GM18867 (cell line): ENCODE measurements at regions not wholly inside any gene's neighbourhood (a gene's known extent, or its start where the extent isn't known, plus 50 kb on each side); places are given as distances from the start of the nearest gene placed in this dataset.
A peak's percentile ranks its signal among the peaks of the same experiment; 100 is the strongest.

Experiments used
- ATAC-seq: cut with Tn5 transposase; IDR thresholded peaks from one replicate; pipeline ENCODE4 v1.9.1; 2021; ENCODE audit warnings: mild to moderate bottlenecking, moderate library complexity; ENCODE audit not compliant: unreplicated experiment

DNA sequence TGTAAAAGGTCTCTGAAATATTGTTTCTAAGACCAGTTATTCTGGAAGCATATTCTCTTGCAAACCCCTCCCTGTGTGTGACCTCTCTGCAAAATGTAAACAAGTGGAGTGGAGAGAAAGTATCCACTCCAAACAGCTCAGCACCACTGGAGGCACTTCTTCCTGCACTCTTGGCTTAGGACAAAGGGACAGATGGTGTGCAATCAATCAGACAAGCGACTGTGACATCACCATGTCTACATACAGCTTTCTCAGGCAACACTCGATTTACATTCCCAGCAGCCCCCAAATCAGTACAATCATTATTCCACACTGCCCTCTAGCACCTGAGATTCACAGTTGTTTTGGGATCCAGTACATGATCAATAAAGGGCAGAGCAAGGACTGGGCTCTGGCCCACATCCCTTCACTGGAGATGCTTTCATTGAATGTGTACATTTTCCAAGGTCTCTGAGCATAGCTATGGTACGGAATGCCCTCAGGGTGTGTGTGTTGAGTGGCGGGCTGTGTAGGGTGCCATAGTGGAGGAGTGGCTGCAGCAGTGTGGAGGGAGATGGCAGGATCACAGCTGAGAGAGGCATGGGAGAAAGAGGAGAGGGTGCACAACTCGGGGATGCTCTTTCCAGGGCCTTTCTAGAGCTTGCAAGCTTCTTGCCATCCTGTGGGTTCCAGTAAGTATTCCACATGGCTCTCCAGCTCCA, 311.8 kb upstream of the ST6GAL2 start:
- no peak for ATAC-seq

GRCh38 chr2:107202962-107203591, 317.1 kb upstream of the ST6GAL2 start:
- no peak for ATAC-seq

DNA sequence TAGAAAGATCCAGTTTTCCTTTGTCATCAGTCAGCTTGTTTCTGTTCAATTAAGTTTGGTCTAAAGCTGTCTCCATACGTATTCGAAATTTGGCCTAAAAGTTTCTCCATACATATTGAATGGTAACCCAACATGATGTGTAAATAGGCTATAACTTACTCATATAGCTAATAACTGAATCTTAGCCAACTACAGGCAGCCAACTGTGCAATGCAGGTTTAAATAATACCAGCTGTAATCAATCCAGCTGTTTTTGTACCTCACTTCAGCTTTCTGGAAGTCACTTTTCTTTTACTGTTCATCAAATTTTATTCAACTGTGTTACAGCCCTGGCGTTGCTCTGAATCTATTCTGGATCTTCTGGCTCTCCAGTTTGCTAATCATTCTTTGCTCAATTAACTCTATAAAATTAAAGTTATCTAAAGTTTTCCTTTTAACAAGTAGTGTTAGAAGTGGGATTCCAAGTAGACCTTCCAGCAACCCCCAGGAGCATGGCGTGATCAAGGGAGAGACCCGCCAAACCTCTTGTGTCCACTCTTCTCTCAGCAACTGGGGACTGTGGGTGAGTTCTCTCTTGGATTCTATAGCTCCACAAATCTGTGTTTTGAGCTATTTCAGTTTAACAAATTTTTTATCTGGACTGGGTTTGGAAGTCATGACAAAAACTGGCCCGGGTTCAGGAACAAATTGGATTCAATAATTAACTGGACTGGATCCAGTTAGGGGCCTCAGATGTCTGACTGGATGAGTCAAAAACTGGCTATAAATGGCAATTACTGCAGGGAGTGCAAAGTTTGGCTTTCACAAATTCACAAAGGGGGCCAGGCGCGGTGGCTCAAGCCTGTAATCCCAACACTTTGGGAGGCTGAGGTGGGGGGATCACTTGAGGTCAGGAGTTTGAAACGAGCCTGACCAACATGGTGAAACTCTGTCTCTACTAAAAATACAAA, 329.7 kb upstream of the ST6GAL2 start:
- no peak for ATAC-seq

DNA sequence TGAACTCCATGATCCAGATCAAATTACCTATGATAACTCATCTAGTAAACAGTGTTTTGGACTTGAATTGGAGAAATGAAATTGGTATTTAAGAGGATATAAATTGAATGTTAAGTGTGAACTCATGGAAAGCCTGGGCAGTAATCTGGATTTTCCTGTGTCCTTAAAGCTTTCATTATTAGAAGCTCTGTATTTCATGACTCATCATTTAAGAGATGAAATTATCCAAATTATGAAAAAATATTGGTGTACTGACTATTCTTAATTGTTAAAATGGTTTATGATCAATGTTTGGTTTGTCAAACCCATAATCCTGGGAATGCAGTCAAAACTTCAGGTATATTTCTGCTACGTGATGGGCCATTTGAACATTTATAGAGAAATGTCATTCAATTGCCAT, 332.2 kb upstream of the ST6GAL2 start:
- no peak for ATAC-seq

DNA sequence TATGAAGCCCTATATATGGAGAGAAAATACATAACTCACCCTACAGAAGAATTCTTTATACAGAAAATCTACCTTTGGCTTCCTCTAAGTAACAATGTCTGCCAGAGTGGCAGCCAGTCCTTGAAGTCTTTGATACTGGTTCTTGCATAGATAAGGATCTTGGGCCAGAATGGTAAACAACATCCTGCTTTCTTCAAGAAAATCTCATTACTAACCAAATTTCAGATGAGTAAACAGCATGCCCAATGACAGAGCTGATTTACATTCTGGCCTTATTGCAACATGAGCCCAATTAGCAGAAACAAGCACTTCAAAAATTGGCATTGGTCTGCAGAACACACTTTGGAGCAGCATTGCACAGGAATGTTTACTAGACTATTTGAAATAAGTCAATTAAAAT, 336.5 kb upstream of the ST6GAL2 start:
- no peak for ATAC-seq

- ATAC-seq, result no peak
These were observed 349.7 kb upstream of the ST6GAL2 start for GRCh38 chr2:107235491-107236254.

- ATAC-seq, result peak; percentile 71
These were observed 356.8 kb upstream of the ST6GAL2 start for GRCh38 chr2:107242811-107243210.

GRCh38 chr2:107248932-107249331, 363.0 kb upstream of the ST6GAL2 start:
- no peak for ATAC-seq

- no peak for ATAC-seq
These were observed 369.8 kb upstream of the ST6GAL2 start for GRCh38 chr2:107255744-107256143.

DNA sequence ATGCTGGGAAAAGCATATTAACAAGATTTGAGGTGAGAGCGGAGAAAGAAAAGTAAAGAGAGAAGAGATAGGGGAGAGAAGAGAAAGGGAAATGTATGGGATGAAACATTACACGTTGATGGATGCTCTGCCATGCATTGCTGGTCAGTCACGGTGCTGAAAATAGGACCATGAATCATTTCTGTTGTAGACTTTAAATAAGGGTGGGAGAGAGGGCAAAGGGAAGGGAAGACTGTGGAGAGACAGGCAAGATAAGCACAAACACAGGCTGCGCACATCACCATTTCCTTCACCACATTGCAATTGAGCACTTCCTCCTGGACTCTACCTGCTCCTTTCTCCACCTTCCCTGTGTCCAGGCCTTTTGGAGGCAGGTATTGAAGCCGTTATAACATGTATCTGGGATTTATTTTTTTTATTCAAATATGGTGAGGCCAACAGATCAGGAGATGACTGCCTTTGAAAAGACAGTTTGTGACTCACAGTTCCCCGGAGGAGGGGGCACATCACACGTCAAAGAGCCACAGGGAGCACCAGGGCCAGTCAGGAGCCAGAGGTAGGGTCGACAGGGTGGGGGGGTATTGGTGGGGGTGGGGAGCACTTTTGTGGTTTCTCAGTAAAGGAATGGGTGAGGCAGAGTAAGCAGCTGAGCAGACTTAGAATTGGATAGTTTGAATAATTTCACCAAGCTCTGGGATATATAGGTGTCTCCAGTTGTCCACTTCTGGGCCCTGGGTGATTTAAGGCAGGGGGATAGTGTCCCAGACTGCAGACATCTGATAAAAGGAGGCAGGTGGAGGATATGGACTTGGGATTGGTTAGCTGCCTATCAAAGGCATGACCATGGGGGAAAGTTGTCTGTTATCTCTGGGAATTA, 372.8 kb upstream of the ST6GAL2 start:
- no peak for ATAC-seq

DNA sequence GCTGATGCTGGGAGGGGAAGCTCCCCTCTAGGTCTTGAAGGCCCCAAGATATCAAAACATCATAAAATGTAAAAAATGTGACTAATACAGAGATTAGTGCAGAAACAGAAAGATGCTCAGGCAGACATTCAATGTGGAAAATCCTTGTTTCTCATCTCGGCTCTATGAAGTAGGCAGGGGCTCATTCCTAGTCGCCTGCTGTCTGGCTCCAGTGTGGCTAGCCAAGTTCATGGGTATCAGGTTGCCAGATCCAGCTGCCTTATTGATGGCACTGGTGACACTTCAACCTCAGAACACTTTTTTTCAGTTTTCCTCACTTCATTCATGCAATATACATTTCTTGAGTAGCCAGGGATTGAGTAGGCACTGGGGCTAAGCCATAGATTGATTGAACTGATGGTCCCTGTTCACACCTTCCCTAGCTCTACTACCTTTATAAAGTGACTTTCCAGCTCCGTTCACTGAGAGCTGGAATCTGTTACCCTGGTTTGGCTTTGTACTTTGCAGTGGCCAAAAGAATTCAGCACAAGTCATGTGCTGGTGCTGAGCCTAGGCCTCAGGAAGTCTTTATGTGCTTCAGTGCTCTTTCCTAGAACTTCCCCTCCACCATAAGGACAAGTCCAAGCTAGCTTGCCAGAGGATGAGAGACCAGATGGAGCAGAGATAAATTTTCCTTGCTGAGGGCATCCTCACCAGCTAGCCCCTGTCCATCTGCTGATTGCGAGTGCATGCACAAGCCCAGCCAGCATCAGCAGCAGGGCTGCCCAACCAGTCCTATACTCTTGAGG, 373.6 kb upstream of the ST6GAL2 start:
- no peak for ATAC-seq

DNA sequence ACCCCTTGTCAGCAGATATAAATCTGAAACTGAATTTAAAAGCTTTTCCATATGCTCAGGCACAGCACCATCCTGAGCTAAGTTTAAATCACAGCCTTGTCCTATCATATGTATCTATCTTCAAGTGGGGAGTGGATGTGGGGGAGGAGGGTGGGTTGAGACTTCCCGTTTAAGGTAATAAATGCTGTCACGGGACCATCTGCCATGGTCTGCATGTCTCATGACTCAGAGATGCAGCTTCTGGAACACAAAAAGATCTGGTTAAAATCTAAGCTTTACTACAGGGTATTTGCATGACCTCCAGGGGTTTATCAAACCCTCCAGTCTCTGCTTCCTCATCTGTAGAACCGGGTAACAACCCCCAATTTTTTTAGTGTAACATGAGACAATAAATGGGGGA, 377.7 kb upstream of the ST6GAL2 start:
- ATAC-seq, result no peak

- ATAC-seq, result no peak
These were observed 378.2 kb upstream of the ST6GAL2 start for GRCh38 chr2:107264184-107264583.

DNA sequence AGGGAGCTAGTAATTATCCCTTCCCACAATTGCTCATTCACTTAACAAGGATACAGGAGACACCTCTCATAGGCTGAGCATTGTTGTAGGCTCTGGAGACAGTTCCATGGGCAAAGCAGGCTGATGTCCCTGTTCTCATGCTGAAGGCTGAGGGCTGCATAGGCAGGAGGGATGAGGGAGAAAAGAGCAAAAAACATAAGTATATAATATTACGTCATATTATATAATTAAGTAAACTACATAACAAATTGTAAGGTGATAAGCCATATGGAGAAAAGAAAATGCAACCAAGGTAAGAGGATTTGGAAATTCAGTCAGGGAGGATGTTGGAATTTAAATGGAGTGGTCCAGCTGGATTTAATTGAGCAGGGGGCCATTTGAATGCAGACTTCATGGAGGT, 380.6 kb upstream of the ST6GAL2 start:
- ATAC-seq, result no peak

- ATAC-seq, result no peak
These were observed 381.1 kb upstream of the ST6GAL2 start for GRCh38 chr2:107267086-107267485.

DNA sequence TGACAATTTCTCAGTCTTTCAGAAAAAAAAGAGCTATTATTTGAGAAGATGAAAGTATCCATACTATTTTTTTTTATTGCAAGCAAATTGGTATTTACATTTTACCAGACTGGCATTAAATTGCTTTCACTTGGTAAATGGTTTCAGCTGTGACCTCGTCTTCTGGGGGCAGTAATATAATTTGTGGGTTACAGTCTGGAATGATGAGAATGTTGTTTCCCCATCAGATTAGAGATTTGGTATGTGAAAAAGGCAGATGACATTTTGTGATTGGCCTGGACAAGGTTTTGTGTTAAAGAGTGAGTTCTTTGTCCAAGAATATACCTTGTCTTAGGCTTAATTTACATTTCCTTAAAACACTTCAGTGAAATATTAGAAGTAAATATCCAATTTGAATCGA, 390.1 kb upstream of the ST6GAL2 start:
- no peak for ATAC-seq

GRCh38 chr2:107278672-107279071, 392.7 kb upstream of the ST6GAL2 start:
- no peak for ATAC-seq

GRCh38 chr2:107281637-107282036, 395.7 kb upstream of the ST6GAL2 start:
- ATAC-seq, result no peak

DNA sequence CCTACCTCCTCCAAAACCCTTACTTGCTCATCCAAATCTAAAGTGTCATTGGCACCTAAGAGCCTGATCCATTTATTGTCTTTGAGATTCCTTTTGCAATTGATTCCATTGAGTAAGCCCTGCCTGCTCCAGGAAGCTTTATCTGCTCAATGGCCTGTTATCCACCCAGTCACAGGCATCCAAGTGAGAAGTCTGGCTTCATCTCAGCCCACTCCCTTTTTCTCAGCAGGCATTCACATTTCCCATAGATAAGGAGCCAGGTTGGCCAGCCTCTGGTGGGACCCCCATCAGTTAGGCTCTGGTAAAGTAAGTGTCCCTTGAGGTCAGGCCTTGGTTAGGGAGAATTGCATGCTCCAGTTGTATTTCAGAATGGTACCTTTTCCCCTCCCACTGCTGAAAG, 396.2 kb upstream of the ST6GAL2 start:
- no peak for ATAC-seq
